ENCODE measurements at regions not wholly inside any gene's neighbourhood (a gene's known extent, or its start where the extent isn't known, plus 50 kb on each side); places are given as distances from the start of the nearest gene placed in this dataset.

- H4K20me1 ChIP-seq (ENCODE audit: insufficient read depth) = no peaks in the 10 kb centered on the region
- H3K36me3 ChIP-seq (ENCODE audit: control insufficient read depth in 1 of 2, insufficient read depth in 2 of 2, low read length in 2 of 2) = no peaks in the 10 kb centered on the region
- ChIA-PET RAD21 (ENCODE audit: low non-redundant PET in 1 of 2, low total read pairs in 2 of 2, uncharacterized antibody in 2 of 2, unreplicated experiment in 2 of 2) (no interaction called here), POLR2A (no interaction called here), CTCF (no interaction called here)
- no peak overlapping the region for H3K4me2 ChIP-seq (ENCODE audit: low read length)
- no TSS peak for BruUV-seq (replicated peaks)
- H2AFZ ChIP-seq (ENCODE audit: low read depth, low read length, poor library complexity, severe bottlenecking) = no peak overlapping the region
- ATAC-seq (no peak), DNase-seq (ENCODE audit: low read depth, low spot score) (no peak)
- no peak overlapping the region for H3K27ac ChIP-seq (ENCODE audit: low read depth, low read length)
- no peak overlapping the region for H3K9ac ChIP-seq (ENCODE audit: low read length)
- H3K79me2 ChIP-seq (ENCODE audit: insufficient read depth, low read length) = no peaks in the 10 kb centered on the region
- H3K4me3 ChIP-seq (replicated peaks in 1 of 2; ENCODE audit: low read depth in 1 of 2, low read length in 2 of 2) = no peak overlapping the region
- TF ChIP-seq EZH2phosphoT487 (IDR thresholded peaks at IDR 0.05; ENCODE audit: borderline replicate concordance) (no peak), EZH2 (IDR thresholded peaks at IDR 0.05) (no peak), ATF3 (IDR thresholded peaks at IDR 0.05) (no peak), REST (IDR thresholded peaks at IDR 0.05; ENCODE audit: low read depth) (no peak), EGR1 (IDR thresholded peaks at IDR 0.05; ENCODE audit: low read depth) (no peak), CBX3 (IDR thresholded peaks at IDR 0.05; ENCODE audit: low read depth) (no peak), YY1 (IDR thresholded peaks at IDR 0.05; ENCODE audit: extremely low read depth, insufficient replicate concordance, low read depth, low read length) (no peak), RAD21 (IDR thresholded peaks at IDR 0.05; ENCODE audit: low read depth) (no peak), ZFX (IDR thresholded peaks at IDR 0.05) (no peak), POLR2AphosphoS5 (IDR thresholded peaks at IDR 0.05; ENCODE audit: low read depth, low read length) (no peak), ELF1 (IDR thresholded peaks at IDR 0.05; ENCODE audit: borderline replicate concordance, low read depth) (no peak), TCF7L2 (IDR thresholded peaks at IDR 0.05; ENCODE audit: borderline replicate concordance, extremely low read depth, insufficient read depth, insufficient read length) (no peak), POLR2A (IDR thresholded peaks at IDR 0.05; ENCODE audit: borderline replicate concordance, extremely low read depth, insufficient read depth, insufficient read length) (no peak), SP1 (IDR thresholded peaks at IDR 0.05; ENCODE audit: low read depth) (no peak), CEBPB (IDR thresholded peaks at IDR 0.05; ENCODE audit: low read depth) (no peak), ZBTB33 (IDR thresholded peaks at IDR 0.05; ENCODE audit: extremely low read depth, insufficient replicate concordance, low read length) (no peak)
- intact Hi-C loops (cut with micrococcal nuclease) = no loop called here
- 0 out of 2 replicates have a peak, but pooled peaks cover 7% of the 10 kb centered on the region for H3K9me2 ChIP-seq (ENCODE audit: insufficient read depth)
- H3K4me1 ChIP-seq (ENCODE audit: control insufficient read depth in 1 of 2, insufficient read depth in 2 of 2, low read length in 2 of 2) = no peaks in the 10 kb centered on the region
- H3K9me3 ChIP-seq (ENCODE audit: control insufficient read depth in 1 of 2, insufficient read depth in 1 of 2, low read depth in 1 of 2, low read length in 2 of 2) = no peaks in the 10 kb centered on the region
- H3K27me3 ChIP-seq (ENCODE audit: insufficient read depth, low read length) = no peaks in the 10 kb centered on the region
These were observed 83.9 kb upstream of the ASCC3 start for GRCh38 chr6:100965067-100965466.

Data from HCT116 (cell line).